Activated CD4-positive, alpha-beta T cell treated with anti-CD3 and anti-CD28 coated beads, Interleukin-2, amount 10 ng/mL, durations not matched to agents 7 days and 5 days (primary cell): ENCODE measurements at regions not wholly inside any gene's neighbourhood (a gene's known extent, or its start where the extent isn't known, plus 50 kb on each side); places are given as distances from the start of the nearest gene placed in this dataset.
A peak's percentile ranks its signal among the peaks of the same experiment; 100 is the strongest.

Experiments used
- CTCF ChIA-PET: fragments of 350-600 bp; sonication (Branson Sonifier 250); formaldehyde crosslinking; loops from one replicate; lab custom pipeline; 2021; ENCODE audit warnings: antibody characterized with exemption; lab: Charles Lee
- POLR2A ChIA-PET: fragments of 350-600 bp; sonication (Branson Sonifier 250); formaldehyde crosslinking; loops from one replicate; lab custom pipeline; 2021; ENCODE audit warnings: antibody characterized with exemption; lab: Charles Lee
- DNase-seq: peaks from one replicate; pipeline ENCODE4 v3.0.0-alpha.2; 2020
- H3K27ac Mint-ChIP-seq: one replicate; pipeline ENCODE4 v1.8.0; 2021; ENCODE audit warnings: mild to moderate bottlenecking, moderate library complexity, mixed read lengths
- H3K27me3 Mint-ChIP-seq: one replicate; pipeline ENCODE4 v1.8.0; 2021; ENCODE audit warnings: mixed read lengths
- H3K36me3 Mint-ChIP-seq: one replicate; pipeline ENCODE4 v1.8.0; 2021; ENCODE audit warnings: low read depth, mixed read lengths
- H3K4me1 Mint-ChIP-seq: one replicate; pipeline ENCODE4 v1.8.0; 2021; ENCODE audit warnings: mixed read lengths
- H3K4me3 Mint-ChIP-seq: one replicate; pipeline ENCODE4 v1.8.0; 2021; ENCODE audit warnings: mild to moderate bottlenecking, moderate library complexity, mixed read lengths
- H3K9me3 Mint-ChIP-seq: one replicate; pipeline ENCODE4 v1.8.0; 2021; ENCODE audit warnings: mixed read lengths

DNA sequence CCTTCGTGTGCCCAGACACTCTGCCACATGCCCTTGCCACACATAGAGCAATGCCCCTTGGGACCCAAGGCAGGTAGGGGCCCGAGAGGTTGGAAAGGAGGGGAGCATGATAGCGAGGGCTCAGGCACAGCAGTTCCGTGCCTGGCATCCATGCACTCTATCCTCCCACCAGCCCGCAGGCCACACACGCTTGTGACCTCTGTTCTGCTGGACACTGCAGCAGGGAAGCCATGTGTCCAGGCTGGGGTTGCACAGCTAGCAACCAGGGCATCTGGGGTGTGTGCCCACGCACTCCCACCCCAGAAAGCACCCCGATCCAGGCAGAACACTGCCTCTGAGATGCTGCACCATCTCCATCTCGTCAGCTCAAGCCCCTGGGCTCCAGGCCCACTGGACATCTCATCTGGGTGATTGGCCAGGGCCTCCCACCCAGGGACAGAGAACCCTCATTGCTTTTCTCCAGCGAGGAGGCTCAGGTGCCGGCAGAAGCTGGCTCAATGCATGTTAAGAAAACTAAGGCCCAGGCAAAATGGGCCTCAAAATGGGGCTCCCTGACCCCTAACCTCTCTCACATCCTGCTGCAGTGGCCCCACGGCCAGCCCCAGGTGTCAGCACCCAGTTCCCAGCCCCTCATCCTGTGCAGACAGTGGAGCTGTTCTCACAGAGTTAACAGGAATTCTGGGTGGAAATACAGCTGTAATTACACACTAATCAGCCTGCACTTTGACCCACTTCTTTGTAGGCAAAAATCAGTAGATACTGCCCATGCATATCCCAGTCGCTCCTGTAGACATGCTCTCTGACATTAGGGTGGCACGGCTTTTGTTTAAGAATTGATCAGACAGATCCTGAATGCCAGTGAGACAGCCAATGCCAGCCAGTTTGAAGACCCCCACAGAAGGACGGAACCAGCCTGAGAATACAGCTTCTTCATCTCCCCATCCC, 173.9 kb upstream of the B3GAT1 start:
- Mint-ChIP-seq H3K9me3 (no peaks in the 10 kb centered on the region), H3K36me3 (no peaks in the 10 kb centered on the region), H3K27ac (no peak overlapping the region), H3K27me3 (peaks cover 37% of the 10 kb centered on the region), H3K4me1 (peaks cover 26% of the 10 kb centered on the region), H3K4me3 (no peak overlapping the region)
- POLR2A ChIA-PET: no interaction called here
- peak; percentile 5 for DNase-seq
- CTCF ChIA-PET: no interaction called here

- DNase-seq: peak; percentile 1
- ChIA-PET POLR2A (no interaction called here), CTCF (no interaction called here)
- Mint-ChIP-seq H3K4me1 (peaks cover 26% of the 10 kb centered on the region), H3K27me3 (peaks cover 38% of the 10 kb centered on the region), H3K4me3 (no peak overlapping the region), H3K27ac (no peak overlapping the region), H3K9me3 (no peaks in the 10 kb centered on the region), H3K36me3 (no peaks in the 10 kb centered on the region)
Observed at GRCh38 chr11:134584706-134585445, 172.8 kb upstream of the B3GAT1 start.

- Mint-ChIP-seq H3K36me3 (no peaks in the 10 kb centered on the region), H3K9me3 (no peaks in the 10 kb centered on the region), H3K27me3 (peaks cover 35% of the 10 kb centered on the region), H3K27ac (no peak overlapping the region), H3K4me1 (peaks cover 23% of the 10 kb centered on the region), H3K4me3 (no peak overlapping the region)
- ChIA-PET CTCF (no interaction called here), POLR2A (no interaction called here)
- peak; percentile 5 for DNase-seq
Observed at GRCh38 chr11:134584001-134584561, 172.0 kb upstream of the B3GAT1 start.

DNA sequence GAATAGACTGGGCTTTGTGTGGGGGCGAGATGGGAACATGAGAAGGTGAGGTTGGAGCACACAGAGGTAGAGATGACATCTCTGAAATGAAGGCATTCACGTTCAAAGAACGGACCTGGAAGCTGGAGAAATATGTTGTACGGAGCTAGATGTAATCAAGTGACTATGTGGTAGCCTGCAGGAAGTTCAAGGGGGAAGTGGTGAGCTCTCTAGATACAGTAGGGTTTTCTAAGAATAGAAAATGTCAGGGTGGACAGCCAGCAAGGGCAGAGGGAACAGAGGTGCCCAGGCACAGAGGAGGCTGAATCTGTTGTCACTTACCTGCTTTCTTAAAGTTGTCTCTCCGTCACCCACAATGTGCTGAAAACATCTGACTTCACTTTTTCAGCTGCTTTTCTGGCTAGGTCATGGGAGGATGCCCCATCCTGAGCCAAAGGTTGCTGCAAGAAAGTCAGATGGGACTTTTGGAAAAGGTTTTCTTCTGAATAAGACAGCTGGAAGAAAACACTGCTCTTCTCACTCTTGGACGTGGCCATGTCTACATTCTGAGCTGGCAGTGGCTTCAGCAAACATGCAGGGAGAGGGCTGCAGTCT, 171.5 kb upstream of the B3GAT1 start:
- peaks cover 31% of the 10 kb centered on the region for H3K27me3 Mint-ChIP-seq
- POLR2A ChIA-PET: no interaction called here
- no peaks in the 10 kb centered on the region for H3K36me3 Mint-ChIP-seq
- H3K4me1 Mint-ChIP-seq: peaks cover 20% of the 10 kb centered on the region
- H3K27ac Mint-ChIP-seq: peak overlapping the region; percentile 16
- CTCF ChIA-PET: no interaction called here
- peak overlapping the region; percentile 16 for H3K4me3 Mint-ChIP-seq
- peak; percentile 23 for DNase-seq
- H3K9me3 Mint-ChIP-seq: no peaks in the 10 kb centered on the region

- H3K4me3 Mint-ChIP-seq: no peak overlapping the region
- DNase-seq: no peak
- no peak overlapping the region for H3K27ac Mint-ChIP-seq
- peaks cover 20% of the 10 kb centered on the region for H3K4me1 Mint-ChIP-seq
- ChIA-PET POLR2A (no interaction called here), CTCF (no interaction called here)
- H3K36me3 Mint-ChIP-seq: no peaks in the 10 kb centered on the region
- no peaks in the 10 kb centered on the region for H3K9me3 Mint-ChIP-seq
- H3K27me3 Mint-ChIP-seq: peaks cover 31% of the 10 kb centered on the region
Observed at GRCh38 chr11:134582770-134583095, 170.7 kb upstream of the B3GAT1 start.

- H3K4me1 Mint-ChIP-seq: peaks cover 20% of the 10 kb centered on the region
- no peak overlapping the region for H3K4me3 Mint-ChIP-seq
- H3K27ac Mint-ChIP-seq: no peak overlapping the region
- DNase-seq: peak; percentile 5
- no peaks in the 10 kb centered on the region for H3K9me3 Mint-ChIP-seq
- H3K36me3 Mint-ChIP-seq: no peaks in the 10 kb centered on the region
- POLR2A ChIA-PET: no interaction called here
- peaks cover 31% of the 10 kb centered on the region for H3K27me3 Mint-ChIP-seq
- CTCF ChIA-PET: no interaction called here
Observed at GRCh38 chr11:134581966-134582769, 170.1 kb upstream of the B3GAT1 start.

DNA sequence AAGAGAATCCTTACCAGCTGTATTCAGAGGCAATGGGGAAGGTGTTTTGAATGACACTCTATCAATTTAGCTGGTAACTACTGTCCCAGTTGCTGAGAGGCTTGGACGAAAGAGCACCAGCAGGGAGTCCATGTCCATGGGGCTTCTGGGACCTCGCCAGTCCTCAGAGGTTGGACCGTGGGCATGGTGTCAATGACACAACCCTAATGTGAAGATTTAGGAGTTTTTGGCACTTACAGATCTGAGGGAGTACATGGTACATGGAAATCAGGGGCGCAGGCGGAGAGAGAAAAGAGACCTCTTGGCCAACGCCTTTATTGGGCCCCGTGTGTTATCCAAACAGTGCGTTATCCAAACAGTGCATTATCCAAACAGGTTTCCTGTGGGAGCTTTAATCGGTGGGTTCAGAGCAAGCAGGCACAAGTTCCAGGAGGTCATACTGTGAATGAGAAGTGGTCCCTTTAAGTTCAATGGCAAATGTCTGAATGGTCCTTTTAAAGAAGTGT, 169.1 kb upstream of the B3GAT1 start:
- Mint-ChIP-seq H3K27me3 (peaks cover 31% of the 10 kb centered on the region), H3K9me3 (no peaks in the 10 kb centered on the region), H3K27ac (no peak overlapping the region), H3K4me3 (no peak overlapping the region), H3K4me1 (peaks cover 20% of the 10 kb centered on the region), H3K36me3 (no peaks in the 10 kb centered on the region)
- ChIA-PET CTCF (no interaction called here), POLR2A (no interaction called here)
- DNase-seq: peak; percentile 3

- Mint-ChIP-seq H3K4me1 (peaks cover 20% of the 10 kb centered on the region), H3K9me3 (no peaks in the 10 kb centered on the region), H3K27ac (no peak overlapping the region), H3K27me3 (peaks cover 31% of the 10 kb centered on the region), H3K4me3 (no peak overlapping the region), H3K36me3 (no peaks in the 10 kb centered on the region)
- ChIA-PET POLR2A (no interaction called here), CTCF (no interaction called here)
- DNase-seq: peak; percentile 2
Observed at GRCh38 chr11:134580610-134580975, 168.6 kb upstream of the B3GAT1 start.

- DNase-seq: peak; percentile 2
- Mint-ChIP-seq H3K27me3 (peaks cover 27% of the 10 kb centered on the region), H3K9me3 (no peaks in the 10 kb centered on the region), H3K27ac (no peak overlapping the region), H3K36me3 (no peaks in the 10 kb centered on the region), H3K4me3 (no peak overlapping the region), H3K4me1 (peaks cover 20% of the 10 kb centered on the region)
- ChIA-PET CTCF (no interaction called here), POLR2A (no interaction called here)
Observed at GRCh38 chr11:134579724-134580609, 167.9 kb upstream of the B3GAT1 start.

GRCh38 chr11:134578807-134579723, 167.0 kb upstream of the B3GAT1 start:
- H3K36me3 Mint-ChIP-seq: no peaks in the 10 kb centered on the region
- H3K9me3 Mint-ChIP-seq: no peaks in the 10 kb centered on the region
- H3K27ac Mint-ChIP-seq: no peak overlapping the region
- no peak for DNase-seq
- peaks cover 23% of the 10 kb centered on the region for H3K27me3 Mint-ChIP-seq
- ChIA-PET CTCF (interaction anchor here (1.1 kb wide), 1 partner anchor 12 kb away, joined by 3 read pairs; no protein-coding TSS in a partner anchor), POLR2A (no interaction called here)
- H3K4me1 Mint-ChIP-seq: peaks cover 17% of the 10 kb centered on the region
- no peak overlapping the region for H3K4me3 Mint-ChIP-seq
